Peyer's patch (tissue), 4 donors: ENCODE measurements at regions not wholly inside any gene's neighbourhood (a gene's known extent, or its start where the extent isn't known, plus 50 kb on each side); places are given as distances from the start of the nearest gene placed in this dataset.

Experiments
- DNase-seq, 3 donors: peaks; one replicate each; pipeline ENCODE4 v3.0.0-alpha.2; 2017 to 2019
- H3K27ac ChIP-seq, 4 donors: fragments of 200-600 bp; sonication (generic); one replicate each; pipeline ENCODE4 v1.5.1; 2016 to 2019
- H3K27me3 ChIP-seq, 2 donors: fragments of 200-600 bp; sonication (generic); one replicate each; pipeline ENCODE4 v1.5.1; 2019
- H3K36me3 ChIP-seq, 3 donors: fragments of 200-600 bp; sonication (generic); one replicate each; pipeline ENCODE4 v1.5.1; 2016 to 2019
- H3K4me1 ChIP-seq, 4 donors: fragments of 200-600 bp; sonication (generic); one replicate each; pipeline ENCODE4 v1.5.1; 2016 to 2019
- H3K4me3 ChIP-seq, 4 donors: fragments of 200-600 bp; sonication (generic); 1 replicate in 3 of 4; 2 replicates in 1 of 4; pipeline ENCODE4 v1.5.1; 2016 to 2019; ENCODE audit warnings: mild to moderate bottlenecking in 1 of 4
- H3K9me3 ChIP-seq, 4 donors: fragments of 200-600 bp; sonication (generic); one replicate each; pipeline ENCODE4 v1.5.1; 2016 to 2019; ENCODE audit warnings: mild to moderate bottlenecking in 1 of 4
- CTCF ChIP-seq, 6 experiments: fragments of 450-650 bp in 4 of 6; fragments of 200-600 bp in 2 of 6; sonication (generic) in 1 of 6; IDR thresholded peaks; one replicate each; pipeline ENCODE4 v1.5.1; 2017 to 2019; ENCODE audit warnings: antibody characterized with exemption in 6 of 6, mild to moderate bottlenecking in 3 of 6, moderate library complexity in 1 of 6
- POLR2A ChIP-seq, 2 donors: fragments of 450-650 bp; IDR thresholded peaks; one replicate each; pipeline ENCODE4 v1.5.1; 2017; ENCODE audit warnings: antibody characterized with exemption in 2 of 2, mild to moderate bottlenecking in 2 of 2, moderate library complexity in 2 of 2

GRCh38 chr10:57716884-57717283 lies 550.8 kb downstream of the IPMK start:
- Histone ChIP-seq H3K27ac (no peak overlapping the region), H3K4me1 (no peaks in the 10 kb centered on the region), H3K36me3 (no peaks in the 10 kb centered on the region), H3K9me3 (no peaks in the 10 kb centered on the region), H3K4me3 (no peak overlapping the region), H3K27me3 (no peaks in the 10 kb centered on the region)
- no peak for DNase-seq
- TF ChIP-seq CTCF (IDR thresholded peaks at IDR 0.05) (peak in 3 of 6 experiments; percentile 26 to 40 (median 32)), POLR2A (IDR thresholded peaks at IDR 0.05) (no peak)

- H3K27me3 ChIP-seq: no peaks in the 10 kb centered on the region
- no peak overlapping the region for H3K27ac ChIP-seq
- TF ChIP-seq POLR2A (IDR thresholded peaks at IDR 0.05) (no peak), CTCF (IDR thresholded peaks at IDR 0.05) (no peak)
- H3K36me3 ChIP-seq: no peaks in the 10 kb centered on the region
- H3K4me3 ChIP-seq: no peak overlapping the region
- H3K9me3 ChIP-seq: no peaks in the 10 kb centered on the region
- H3K4me1 ChIP-seq: no peaks in the 10 kb centered on the region
- DNase-seq: no peak
Observed at GRCh38 chr10:57715233-57715632, 552.5 kb downstream of the IPMK start.

GRCh38 chr10:57707300-57707658 lies 560.4 kb downstream of the IPMK start:
- Histone ChIP-seq H3K27me3 (no peaks in the 10 kb centered on the region), H3K4me3 (no peak overlapping the region), H3K36me3 (no peaks in the 10 kb centered on the region), H3K27ac (no peak overlapping the region), H3K9me3 (no peaks in the 10 kb centered on the region), H3K4me1 (no peaks in the 10 kb centered on the region)
- DNase-seq: no peak
- TF ChIP-seq POLR2A (IDR thresholded peaks at IDR 0.05): no peak
- no peak for TF ChIP-seq CTCF (IDR thresholded peaks at IDR 0.05)

- no peak for DNase-seq
- Histone ChIP-seq H3K27ac (no peak overlapping the region), H3K27me3 (no peaks in the 10 kb centered on the region), H3K4me1 (no peaks in the 10 kb centered on the region), H3K4me3 (no peak overlapping the region), H3K36me3 (no peaks in the 10 kb centered on the region), H3K9me3 (no peaks in the 10 kb centered on the region)
- TF ChIP-seq POLR2A (IDR thresholded peaks at IDR 0.05) (no peak), CTCF (IDR thresholded peaks at IDR 0.05) (no peak)
Observed at GRCh38 chr10:57706576-57707299, 561.0 kb downstream of the IPMK start.

GRCh38 chr10:57706016-57706415 lies 561.7 kb downstream of the IPMK start:
- H3K9me3 ChIP-seq: no peaks in the 10 kb centered on the region
- no peak for TF ChIP-seq POLR2A (IDR thresholded peaks at IDR 0.05)
- TF ChIP-seq CTCF (IDR thresholded peaks at IDR 0.05): no peak

GRCh38 chr10:57699944-57700343 lies 567.8 kb downstream of the IPMK start:
- Histone ChIP-seq H3K4me1 (no peaks in the 10 kb centered on the region), H3K36me3 (no peaks in the 10 kb centered on the region), H3K9me3 (no peaks in the 10 kb centered on the region), H3K4me3 (no peak overlapping the region), H3K27me3 (no peaks in the 10 kb centered on the region), H3K27ac (no peak overlapping the region)
- TF ChIP-seq CTCF (IDR thresholded peaks at IDR 0.05): no peak
- no peak for TF ChIP-seq POLR2A (IDR thresholded peaks at IDR 0.05)
- DNase-seq: no peak

More at GRCh38 chr10:57706016-57706415, 561.7 kb downstream of the IPMK start:
- H3K27me3 ChIP-seq: no peaks in the 10 kb centered on the region
- H3K27ac ChIP-seq: no peak overlapping the region
- no peak overlapping the region for H3K4me3 ChIP-seq
- DNase-seq: no peak
- H3K36me3 ChIP-seq: no peaks in the 10 kb centered on the region
- H3K4me1 ChIP-seq: no peaks in the 10 kb centered on the region
